ENCODE measurements at regions not wholly inside any gene's neighbourhood (a gene's known extent, or its start where the extent isn't known, plus 50 kb on each side); places are given as distances from the start of the nearest gene placed in this dataset.

- no peak overlapping the region for H2AFZ ChIP-seq (ENCODE audit: low read length)
- no peaks in the 10 kb centered on the region for H3K36me3 ChIP-seq (ENCODE audit: insufficient read depth, low read length)
- H4K20me1 ChIP-seq (ENCODE audit: insufficient read depth, low read length) = no peaks in the 10 kb centered on the region
- peaks cover 16% of the 10 kb centered on the region for H3K4me1 ChIP-seq (ENCODE audit: insufficient read depth, low read length)
- no peak for TF ChIP-seq CTCF (IDR thresholded peaks at IDR 0.05; ENCODE audit: extremely low read depth, low read depth, low read length)
- no peak for DNase-seq (ENCODE audit: insufficient read length, low spot score, missing footprints)
- H3K27me3 ChIP-seq (ENCODE audit: insufficient read depth, low read length) = no peaks in the 10 kb centered on the region
- H3K4me2 ChIP-seq (ENCODE audit: insufficient read depth, low read length) = no peak overlapping the region
- H3K79me2 ChIP-seq (ENCODE audit: insufficient read depth, low read length) = no peaks in the 10 kb centered on the region
- H3K4me3 ChIP-seq (ENCODE audit: insufficient read depth, low read length) = no peak overlapping the region
- no peaks in the 10 kb centered on the region for H3K9me3 ChIP-seq (ENCODE audit: low read depth, low read length)
- no peak overlapping the region for H3K27ac ChIP-seq (ENCODE audit: low read depth, low read length)
Observed at GRCh38 chr5:93829346-93829745, 87.9 kb upstream of the POU5F2 start.

- no peak for TF ChIP-seq CTCF (IDR thresholded peaks at IDR 0.05; ENCODE audit: extremely low read depth, low read depth, low read length)
- H3K79me2 ChIP-seq (ENCODE audit: insufficient read depth, low read length) = no peaks in the 10 kb centered on the region
- H3K4me2 ChIP-seq (ENCODE audit: insufficient read depth, low read length) = no peak overlapping the region
- DNase-seq (ENCODE audit: insufficient read length, low spot score, missing footprints) = no peak
- H2AFZ ChIP-seq (ENCODE audit: low read length) = no peak overlapping the region
- H4K20me1 ChIP-seq (ENCODE audit: insufficient read depth, low read length) = no peaks in the 10 kb centered on the region
- no peak overlapping the region for H3K4me3 ChIP-seq (ENCODE audit: insufficient read depth, low read length)
- H3K4me1 ChIP-seq (ENCODE audit: insufficient read depth, low read length) = no peaks in the 10 kb centered on the region
- H3K36me3 ChIP-seq (ENCODE audit: insufficient read depth, low read length) = no peaks in the 10 kb centered on the region
- H3K27me3 ChIP-seq (ENCODE audit: insufficient read depth, low read length) = no peaks in the 10 kb centered on the region
- no peak overlapping the region for H3K27ac ChIP-seq (ENCODE audit: low read depth, low read length)
- no peaks in the 10 kb centered on the region for H3K9me3 ChIP-seq (ENCODE audit: low read depth, low read length)
Observed at GRCh38 chr5:93821891-93822415, 80.6 kb upstream of the POU5F2 start.

GRCh38 chr5:93819668-93820067, 78.3 kb upstream of the POU5F2 start:
- no peak overlapping the region for H3K27ac ChIP-seq (ENCODE audit: low read depth, low read length)
- H3K4me3 ChIP-seq (ENCODE audit: insufficient read depth, low read length) = no peak overlapping the region
- no peaks in the 10 kb centered on the region for H3K79me2 ChIP-seq (ENCODE audit: insufficient read depth, low read length)
- no peaks in the 10 kb centered on the region for H3K27me3 ChIP-seq (ENCODE audit: insufficient read depth, low read length)
- H3K4me2 ChIP-seq (ENCODE audit: insufficient read depth, low read length) = no peak overlapping the region
- DNase-seq (ENCODE audit: insufficient read length, low spot score, missing footprints) = no peak
- TF ChIP-seq CTCF (IDR thresholded peaks at IDR 0.05; ENCODE audit: extremely low read depth, low read depth, low read length) = no peak
- H4K20me1 ChIP-seq (ENCODE audit: insufficient read depth, low read length) = no peaks in the 10 kb centered on the region
- H2AFZ ChIP-seq (ENCODE audit: low read length) = no peak overlapping the region
- H3K4me1 ChIP-seq (ENCODE audit: insufficient read depth, low read length) = no peaks in the 10 kb centered on the region
- no peaks in the 10 kb centered on the region for H3K36me3 ChIP-seq (ENCODE audit: insufficient read depth, low read length)
- no peaks in the 10 kb centered on the region for H3K9me3 ChIP-seq (ENCODE audit: low read depth, low read length)

GRCh38 chr5:93810780-93811179, 69.4 kb upstream of the POU5F2 start:
- no peaks in the 10 kb centered on the region for H3K4me1 ChIP-seq (ENCODE audit: insufficient read depth, low read length)
- H3K9me3 ChIP-seq (ENCODE audit: low read depth, low read length) = no peaks in the 10 kb centered on the region
- no peaks in the 10 kb centered on the region for H3K79me2 ChIP-seq (ENCODE audit: insufficient read depth, low read length)
- H3K4me2 ChIP-seq (ENCODE audit: insufficient read depth, low read length) = no peak overlapping the region
- H4K20me1 ChIP-seq (ENCODE audit: insufficient read depth, low read length) = no peaks in the 10 kb centered on the region
- H3K4me3 ChIP-seq (ENCODE audit: insufficient read depth, low read length) = no peak overlapping the region
- H3K27ac ChIP-seq (ENCODE audit: low read depth, low read length) = no peak overlapping the region
- H3K36me3 ChIP-seq (ENCODE audit: insufficient read depth, low read length) = no peaks in the 10 kb centered on the region
- no peak for DNase-seq (ENCODE audit: insufficient read length, low spot score, missing footprints)
- H3K27me3 ChIP-seq (ENCODE audit: insufficient read depth, low read length) = no peaks in the 10 kb centered on the region
- no peak for TF ChIP-seq CTCF (IDR thresholded peaks at IDR 0.05; ENCODE audit: extremely low read depth, low read depth, low read length)
- no peak overlapping the region for H2AFZ ChIP-seq (ENCODE audit: low read length)
